ENCODE measurements at regions not wholly inside any gene's neighbourhood (a gene's known extent, or its start where the extent isn't known, plus 50 kb on each side); places are given as distances from the start of the nearest gene placed in this dataset.

DNA sequence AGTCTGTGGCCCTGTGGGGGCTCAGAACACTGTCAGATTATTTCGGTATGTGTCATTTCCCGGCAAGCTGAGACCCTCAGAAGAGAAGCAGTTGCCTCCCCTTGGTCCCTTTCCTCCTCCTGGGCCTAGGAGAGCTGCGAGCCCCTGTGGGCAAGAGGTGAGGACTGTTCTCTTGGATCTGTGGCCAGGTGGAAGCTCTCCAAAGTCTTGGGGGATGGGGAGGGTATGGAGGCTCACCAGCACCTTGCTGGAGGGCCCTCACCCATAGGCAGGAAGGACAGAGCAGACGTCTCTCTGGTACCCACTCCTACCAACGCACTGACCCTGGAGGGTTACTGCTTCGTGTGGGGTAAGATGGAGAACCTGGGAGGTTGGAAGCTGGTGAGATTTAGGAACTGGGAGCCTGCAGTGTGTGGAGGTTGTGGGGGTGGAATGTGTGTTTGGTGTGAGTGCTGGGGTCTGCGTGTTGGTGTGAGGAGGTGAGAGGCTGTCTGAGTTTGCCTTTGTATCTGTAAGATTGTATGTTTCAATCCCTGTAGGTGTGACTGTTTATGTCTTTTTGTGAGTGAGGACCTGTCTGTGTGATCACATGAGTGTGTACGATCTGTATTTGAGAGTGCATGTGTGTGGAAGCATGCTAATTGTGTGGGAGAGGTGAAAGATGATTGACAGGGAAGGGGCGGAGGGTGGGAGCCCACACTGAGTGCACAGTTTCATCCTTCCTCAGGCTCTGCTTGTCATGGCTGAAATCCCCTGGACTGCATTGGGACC, 52.4 kb upstream of the PSD2 start:
- Histone ChIP-seq H4K20me1 (ENCODE audit: control insufficient read depth, insufficient read depth) (no peaks in the 10 kb centered on the region), H3K4me1 (ENCODE audit: control insufficient read depth, insufficient read depth, low read length) (peaks cover 53% of the 10 kb centered on the region), H3K27me3 (replicated peaks in 1 of 2; ENCODE audit: control insufficient read depth in 2 of 2, insufficient read depth in 2 of 2, low read length in 1 of 2) (peaks cover 0 to 8% of the 10 kb centered on the region in 2 experiments; a peak in 3 of 4 replicates), H3K79me2 (ENCODE audit: control insufficient read depth, insufficient read depth, low read length) (no peaks in the 10 kb centered on the region), H3K36me3 (ENCODE audit: control insufficient read depth in 2 of 2, insufficient read depth in 2 of 2, low read length in 1 of 2) (no peaks in the 10 kb centered on the region), H3K9ac (ENCODE audit: control insufficient read depth, insufficient read depth, low read length) (no peak overlapping the region), H3K4me2 (ENCODE audit: control insufficient read depth, insufficient read depth) (no peak overlapping the region), H3K27ac (ENCODE audit: control insufficient read depth, insufficient read depth) (no peak overlapping the region), H3K9me3 (replicated peaks; ENCODE audit: control insufficient read depth, insufficient read depth, low read length) (no peaks in the 10 kb centered on the region), H2AFZ (ENCODE audit: control insufficient read depth, low read depth, low read length) (no peak overlapping the region), H3K4me3 (no peak overlapping the region)
- ChIA-PET SMC1A (ENCODE audit: uncharacterized antibody, unreplicated experiment) (interaction anchor here (0.9 to 7.1 kb wide), 7 partner anchors 11 to 107 kb away, joined by 3 to 50 read pairs (median 3); no protein-coding TSS in a partner anchor), CTCF (interaction anchor here (0.6 to 3.8 kb wide), 9 partner anchors 12 to 177 kb away, joined by 3 to 25 read pairs (median 3); no protein-coding TSS in a partner anchor), RAD21 (ENCODE audit: unreplicated experiment) (interaction anchor here (0.8 to 5.3 kb wide), 10 partner anchors 11 to 106 kb away, joined by 3 to 60 read pairs (median 5); no protein-coding TSS in a partner anchor), POLR2A (interaction anchor here (0.9 to 1.0 kb wide), 2 partner anchors 32 to 109 kb away, joined by 3 to 4 read pairs; no protein-coding TSS in a partner anchor)
- in situ Hi-C loops (cut with MboI), result no loop called here
- ATAC-seq (no peak), DNase-seq (ENCODE audit: low read depth, low spot score) (no peak), FAIRE-seq (peak; percentile 56)
- WGBS (ENCODE audit: insufficient coverage, insufficient replicate concordance, low lambda C conversion rate, missing lambda C conversion rate), result 34% methylated on average over 9 of the region's 9 CpGs
- no TSS peak for BruUV-seq (replicated peaks)
- intact Hi-C loops (cut with micrococcal nuclease; ENCODE audit: unreplicated experiment), result no loop called here
- TF ChIP-seq CREB1 (IDR thresholded peaks at IDR 0.05; ENCODE audit: low read depth), result no peak
- TF ChIP-seq, protein P1, sequence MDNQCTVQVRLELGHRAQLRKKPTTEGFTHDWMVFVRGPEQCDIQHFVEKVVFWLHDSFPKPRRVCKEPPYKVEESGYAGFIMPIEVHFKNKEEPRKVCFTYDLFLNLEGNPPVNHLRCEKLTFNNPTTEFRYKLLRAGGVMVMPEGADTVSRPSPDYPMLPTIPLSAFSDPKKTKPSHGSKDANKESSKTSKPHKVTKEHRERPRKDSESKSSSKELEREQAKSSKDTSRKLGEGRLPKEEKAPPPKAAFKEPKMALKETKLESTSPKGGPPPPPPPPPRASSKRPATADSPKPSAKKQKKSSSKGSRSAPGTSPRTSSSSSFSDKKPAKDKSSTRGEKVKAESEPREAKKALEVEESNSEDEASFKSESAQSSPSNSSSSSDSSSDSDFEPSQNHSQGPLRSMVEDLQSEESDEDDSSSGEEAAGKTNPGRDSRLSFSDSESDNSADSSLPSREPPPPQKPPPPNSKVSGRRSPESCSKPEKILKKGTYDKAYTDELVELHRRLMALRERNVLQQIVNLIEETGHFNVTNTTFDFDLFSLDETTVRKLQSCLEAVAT (IDR thresholded peaks at IDR 0.05), result peak; percentile 63
- peak; percentile 29; the same call in 1 of the 2 replicates for TF ChIP-seq MTA2 (IDR thresholded peaks at IDR 0.05; ENCODE audit: low read depth)
- TF ChIP-seq, protein P2, sequence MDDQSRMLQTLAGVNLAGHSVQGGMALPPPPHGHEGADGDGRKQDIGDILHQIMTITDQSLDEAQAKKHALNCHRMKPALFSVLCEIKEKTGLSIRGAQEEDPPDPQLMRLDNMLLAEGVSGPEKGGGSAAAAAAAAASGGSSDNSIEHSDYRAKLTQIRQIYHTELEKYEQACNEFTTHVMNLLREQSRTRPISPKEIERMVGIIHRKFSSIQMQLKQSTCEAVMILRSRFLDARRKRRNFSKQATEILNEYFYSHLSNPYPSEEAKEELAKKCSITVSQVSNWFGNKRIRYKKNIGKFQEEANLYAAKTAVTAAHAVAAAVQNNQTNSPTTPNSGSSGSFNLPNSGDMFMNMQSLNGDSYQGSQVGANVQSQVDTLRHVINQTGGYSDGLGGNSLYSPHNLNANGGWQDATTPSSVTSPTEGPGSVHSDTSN (IDR thresholded peaks at IDR 0.05; ENCODE audit: insufficient replicate concordance, low read depth, low read length), result peak; percentile 90
- TF ChIP-seq CBX5 (IDR thresholded peaks at IDR 0.05; ENCODE audit: low read depth), result no peak
- peak in 1 of 2 experiments; percentile 29; a peak in 1 of 4 replicates for TF ChIP-seq BHLHE40 (IDR thresholded peaks at IDR 0.05; ENCODE audit: borderline replicate concordance in 1 of 2, low read depth in 2 of 2, low read length in 1 of 2)
- TF ChIP-seq CHD4 (IDR thresholded peaks at IDR 0.05), result no peak
- TF ChIP-seq HDGF (IDR thresholded peaks at IDR 0.05), result peak; percentile 97
- peak; percentile 75 for TF ChIP-seq DPF2 (IDR thresholded peaks at IDR 0.05)
- TF ChIP-seq IKZF1 (conservative IDR thresholded peaks at IDR 0.05), result no peak
- TF ChIP-seq ATF7 (IDR thresholded peaks at IDR 0.05; ENCODE audit: low read depth), result peak; percentile 46
- peak; percentile 74 for TF ChIP-seq NBN (IDR thresholded peaks at IDR 0.05)
- peak; percentile 29; the same call in 1 of the 3 replicates for TF ChIP-seq POU2F2 (IDR thresholded peaks at IDR 0.05; ENCODE audit: borderline replicate concordance, low read depth, low read length)
- no peak for TF ChIP-seq WRNIP1 (IDR thresholded peaks at IDR 0.05; ENCODE audit: borderline replicate concordance, low read depth, low read length)
- TF ChIP-seq BCL11A (IDR thresholded peaks at IDR 0.05; ENCODE audit: low read depth, low read length), result no peak
- TF ChIP-seq, protein P3, sequence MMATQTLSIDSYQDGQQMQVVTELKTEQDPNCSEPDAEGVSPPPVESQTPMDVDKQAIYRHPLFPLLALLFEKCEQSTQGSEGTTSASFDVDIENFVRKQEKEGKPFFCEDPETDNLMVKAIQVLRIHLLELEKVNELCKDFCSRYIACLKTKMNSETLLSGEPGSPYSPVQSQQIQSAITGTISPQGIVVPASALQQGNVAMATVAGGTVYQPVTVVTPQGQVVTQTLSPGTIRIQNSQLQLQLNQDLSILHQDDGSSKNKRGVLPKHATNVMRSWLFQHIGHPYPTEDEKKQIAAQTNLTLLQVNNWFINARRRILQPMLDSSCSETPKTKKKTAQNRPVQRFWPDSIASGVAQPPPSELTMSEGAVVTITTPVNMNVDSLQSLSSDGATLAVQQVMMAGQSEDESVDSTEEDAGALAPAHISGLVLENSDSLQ (IDR thresholded peaks at IDR 0.05), result peak; percentile 98
- no peak for TF ChIP-seq FOS (IDR thresholded peaks at IDR 0.05; ENCODE audit: borderline replicate concordance, extremely low read depth, insufficient read length)
- TF ChIP-seq RAD51 (IDR thresholded peaks at IDR 0.05), result no peak
- TF ChIP-seq, protein P4, sequence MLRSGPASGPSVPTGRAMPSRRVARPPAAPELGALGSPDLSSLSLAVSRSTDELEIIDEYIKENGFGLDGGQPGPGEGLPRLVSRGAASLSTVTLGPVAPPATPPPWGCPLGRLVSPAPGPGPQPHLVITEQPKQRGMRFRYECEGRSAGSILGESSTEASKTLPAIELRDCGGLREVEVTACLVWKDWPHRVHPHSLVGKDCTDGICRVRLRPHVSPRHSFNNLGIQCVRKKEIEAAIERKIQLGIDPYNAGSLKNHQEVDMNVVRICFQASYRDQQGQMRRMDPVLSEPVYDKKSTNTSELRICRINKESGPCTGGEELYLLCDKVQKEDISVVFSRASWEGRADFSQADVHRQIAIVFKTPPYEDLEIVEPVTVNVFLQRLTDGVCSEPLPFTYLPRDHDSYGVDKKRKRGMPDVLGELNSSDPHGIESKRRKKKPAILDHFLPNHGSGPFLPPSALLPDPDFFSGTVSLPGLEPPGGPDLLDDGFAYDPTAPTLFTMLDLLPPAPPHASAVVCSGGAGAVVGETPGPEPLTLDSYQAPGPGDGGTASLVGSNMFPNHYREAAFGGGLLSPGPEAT (IDR thresholded peaks at IDR 0.05; ENCODE audit: low read depth), result peak; percentile 66; the same call in 1 of the 2 replicates
- TF ChIP-seq GATAD2B (conservative IDR thresholded peaks at IDR 0.05; ENCODE audit: low read depth), result no peak

Measured in GM12878 (cell line).